SU-DHL-6 (cell line): ENCODE measurements at regions not wholly inside any gene's neighbourhood (a gene's known extent, or its start where the extent isn't known, plus 50 kb on each side); places are given as distances from the start of the nearest gene placed in this dataset.
A peak's percentile ranks its signal among the peaks of the same experiment; 100 is the strongest.
"Not testable (repeated sequence)": the region's sequence is repeated elsewhere in the genome, so short reads cannot be mapped to it uniquely, and the experiment has no call there.

Experiments
- H2AFZ ChIP-seq: fragments of 200-600 bp; sonication (generic); 2 replicates; pipeline ENCODE4 v1.6.1; 2014; ENCODE audit warnings: low read depth, mild to moderate bottlenecking, moderate library complexity, mixed read lengths, antibody characterized with exemption, low read length; ENCODE audit not compliant: severe bottlenecking
- H3F3A ChIP-seq: fragments of 200-600 bp; shearing (Covaris generic); 2 replicates; pipeline ENCODE4 v1.6.0; 2016; ENCODE audit warnings: antibody characterized with exemption, mild to moderate bottlenecking; ENCODE audit not compliant: insufficient read depth
- H3K27ac ChIP-seq: fragments of 200-600 bp; sonication (generic); 2 replicates; pipeline ENCODE4 v1.5.1; 2016; ENCODE audit warnings: low read depth, mild to moderate bottlenecking, low read length, moderate library complexity, mixed read lengths
- H3K27me3 ChIP-seq: fragments of 200-600 bp; sonication (generic), shearing (Covaris generic); 2 replicates; pipeline ENCODE4 v1.6.0; 2014; ENCODE audit warnings: mild to moderate bottlenecking, low read length
- H3K36me3 ChIP-seq: fragments of 200-600 bp; sonication (generic); 2 replicates; pipeline ENCODE4 v1.6.1; 2014; ENCODE audit warnings: mild to moderate bottlenecking, low read length, mixed read lengths
- H3K4me2 ChIP-seq: fragments of 300-600, 200-600 bp; shearing (Covaris generic), sonication (generic); 2 replicates; pipeline ENCODE4 v1.6.0; 2014; ENCODE audit warnings: low read length, low read depth, mild to moderate bottlenecking; ENCODE audit not compliant: poor library complexity, severe bottlenecking
- H3K4me3 ChIP-seq: fragments of 200-600 bp; sonication (generic); 2 replicates; pipeline ENCODE4 v1.5.1; 2014; ENCODE audit warnings: antibody characterized with exemption, low read length, mild to moderate bottlenecking, mixed read lengths; ENCODE audit not compliant: insufficient read depth, poor library complexity, severe bottlenecking
- H3K79me2 ChIP-seq: fragments of 200-600 bp; sonication (generic); 2 replicates; pipeline ENCODE4 v1.6.1; 2014; ENCODE audit warnings: mild to moderate bottlenecking, low read length, moderate library complexity; ENCODE audit not compliant: insufficient read depth
- H3K9ac ChIP-seq: fragments of 200-600 bp; sonication (generic); 2 replicates; pipeline ENCODE4 v1.7.0; 2014; ENCODE audit warnings: mild to moderate bottlenecking, low read length
- H3K9me2 ChIP-seq: fragments of 200-600 bp; sonication (generic); replicated peaks from 2 replicates; pipeline ENCODE4 v1.6.1; 2014; ENCODE audit warnings: low read length; ENCODE audit not compliant: insufficient read depth
- H3K9me3 ChIP-seq: fragments of 200-600 bp; sonication (generic); 2 replicates; pipeline ENCODE4 v1.6.1; 2014; ENCODE audit warnings: low read length, mixed read lengths; ENCODE audit not compliant: insufficient read depth
- H4K20me1 ChIP-seq: fragments of 200-600 bp; sonication (generic); 2 replicates; pipeline ENCODE4 v1.6.1; 2014; ENCODE audit warnings: low read depth, mild to moderate bottlenecking, antibody characterized with exemption, low read length, moderate library complexity, mixed read lengths
- EZH2phosphoT487 ChIP-seq: fragments of 200-600 bp; sonication (generic), shearing (Covaris generic); conservative IDR thresholded peaks from 2 replicates; pipeline ENCODE4 v1.6.1; 2018; ENCODE audit warnings: mild to moderate bottlenecking, antibody characterized with exemption, low read length, moderate library complexity, mixed read lengths
- TF ChIP-seq, protein P1 (sequence below): fragments of 200-600 bp; sonication (generic); IDR thresholded peaks from one replicate; pipeline ENCODE4 v1.5.1; 2017; ENCODE audit warnings: antibody characterized with exemption, mild to moderate bottlenecking, low read length, moderate library complexity; ENCODE audit not compliant: insufficient read depth, poor library complexity, severe bottlenecking

DNA sequence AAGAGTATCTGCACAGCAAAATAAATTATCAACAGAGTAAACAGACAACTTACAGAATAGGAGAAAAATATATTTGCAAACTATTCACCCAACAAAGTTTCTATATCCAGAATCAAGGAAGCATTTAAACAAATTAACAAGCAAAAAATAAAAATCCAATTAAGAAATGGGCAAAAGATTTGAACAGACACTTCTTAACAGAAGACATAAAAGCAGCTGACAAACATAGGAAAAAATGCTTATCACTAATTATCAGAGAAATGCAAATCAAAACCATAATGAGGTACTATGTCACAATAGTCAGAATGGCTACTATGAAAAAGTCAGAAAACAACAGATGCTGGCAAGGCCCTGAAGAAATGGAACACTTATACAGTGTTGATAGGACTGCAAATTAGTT is 434.2 kb upstream of the ADGRB3 start:
- H3K9me2 ChIP-seq: no peaks in the 10 kb centered on the region
- no peaks in the 10 kb centered on the region; the same call in 1 of the 2 replicates for H3K36me3 ChIP-seq
- H3K9me3 ChIP-seq: 0 out of 2 replicates have a peak, but pooled peaks cover 7% of the 10 kb centered on the region
- no peaks in the 10 kb centered on the region for H3K27me3 ChIP-seq
- no peaks in the 10 kb centered on the region for H3K79me2 ChIP-seq
- TF ChIP-seq, protein P1, sequence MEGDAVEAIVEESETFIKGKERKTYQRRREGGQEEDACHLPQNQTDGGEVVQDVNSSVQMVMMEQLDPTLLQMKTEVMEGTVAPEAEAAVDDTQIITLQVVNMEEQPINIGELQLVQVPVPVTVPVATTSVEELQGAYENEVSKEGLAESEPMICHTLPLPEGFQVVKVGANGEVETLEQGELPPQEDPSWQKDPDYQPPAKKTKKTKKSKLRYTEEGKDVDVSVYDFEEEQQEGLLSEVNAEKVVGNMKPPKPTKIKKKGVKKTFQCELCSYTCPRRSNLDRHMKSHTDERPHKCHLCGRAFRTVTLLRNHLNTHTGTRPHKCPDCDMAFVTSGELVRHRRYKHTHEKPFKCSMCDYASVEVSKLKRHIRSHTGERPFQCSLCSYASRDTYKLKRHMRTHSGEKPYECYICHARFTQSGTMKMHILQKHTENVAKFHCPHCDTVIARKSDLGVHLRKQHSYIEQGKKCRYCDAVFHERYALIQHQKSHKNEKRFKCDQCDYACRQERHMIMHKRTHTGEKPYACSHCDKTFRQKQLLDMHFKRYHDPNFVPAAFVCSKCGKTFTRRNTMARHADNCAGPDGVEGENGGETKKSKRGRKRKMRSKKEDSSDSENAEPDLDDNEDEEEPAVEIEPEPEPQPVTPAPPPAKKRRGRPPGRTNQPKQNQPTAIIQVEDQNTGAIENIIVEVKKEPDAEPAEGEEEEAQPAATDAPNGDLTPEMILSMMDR: no peak
- TF ChIP-seq EZH2phosphoT487: no peak
- H2AFZ ChIP-seq: no peak overlapping the region
- H4K20me1 ChIP-seq: no peaks in the 10 kb centered on the region
- no peak overlapping the region for H3K4me2 ChIP-seq
- no peak overlapping the region for H3K9ac ChIP-seq
- no peak overlapping the region for H3K27ac ChIP-seq
- H3F3A ChIP-seq: no peaks in the 10 kb centered on the region
- no peak overlapping the region for H3K4me3 ChIP-seq

DNA sequence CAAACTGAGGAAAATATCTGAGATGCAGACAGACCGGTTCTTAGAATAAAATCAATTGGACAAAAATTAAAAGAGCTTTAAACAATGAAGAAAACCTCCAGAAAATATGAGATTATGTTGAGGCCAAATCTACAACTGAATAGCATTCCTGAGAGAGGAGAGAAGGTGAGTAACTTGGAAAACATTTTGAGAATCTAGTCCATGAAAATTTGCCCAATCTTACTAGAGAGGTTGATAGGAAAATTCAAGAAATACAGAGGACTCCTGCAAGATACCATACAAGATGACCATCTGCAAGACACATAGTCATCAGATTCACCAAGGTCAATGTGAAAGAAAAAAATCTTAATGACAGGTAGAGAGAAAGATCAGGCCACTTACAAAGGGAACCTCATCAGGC is 437.7 kb upstream of the ADGRB3 start:
- Histone ChIP-seq H4K20me1 (no peaks in the 10 kb centered on the region), H3K27ac (no peak overlapping the region), H3K4me3 (no peak overlapping the region)

DNA sequence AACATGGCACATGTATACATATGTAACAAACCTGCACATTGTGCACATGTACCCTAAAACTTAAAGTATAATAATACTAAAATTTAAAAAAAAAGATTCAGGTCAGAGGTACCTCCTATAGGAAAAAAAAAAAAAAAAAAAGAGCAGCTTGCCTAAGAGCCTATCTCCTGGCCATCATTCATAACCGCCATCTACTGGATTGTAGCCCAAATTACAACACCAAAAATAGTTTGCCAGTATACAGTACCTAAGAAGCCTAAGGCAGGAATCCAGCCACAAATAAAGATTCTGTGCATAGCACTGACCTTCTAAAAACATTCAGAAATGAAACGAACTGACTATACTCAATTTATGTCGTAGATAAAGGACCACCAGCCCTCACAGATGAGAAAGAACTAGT is 438.4 kb upstream of the ADGRB3 start:
- no peaks in the 10 kb centered on the region for H4K20me1 ChIP-seq
- no peaks in the 10 kb centered on the region for H3F3A ChIP-seq
- H3K9ac ChIP-seq: peak overlapping the region; percentile 41
- H2AFZ ChIP-seq: peak overlapping the region; percentile 100
- H3K79me2 ChIP-seq: no peaks in the 10 kb centered on the region
- H3K9me3 ChIP-seq: 0 out of 2 replicates have a peak, but pooled peaks cover 7% of the 10 kb centered on the region
- peak overlapping the region; percentile 34 for H3K4me2 ChIP-seq
- TF ChIP-seq EZH2phosphoT487: no peak
- TF ChIP-seq, protein P1: peak; percentile 23
- no peaks in the 10 kb centered on the region; the same call in 1 of the 2 replicates for H3K36me3 ChIP-seq
- H3K27me3 ChIP-seq: no peaks in the 10 kb centered on the region
- no peaks in the 10 kb centered on the region for H3K9me2 ChIP-seq
- H3K4me3 ChIP-seq: no peak overlapping the region
- 0 out of 2 replicates have a peak overlapping the region, but pooled peaks have one; percentile 3 for H3K27ac ChIP-seq

More for the DNA sequence above, 437.7 kb upstream of the ADGRB3 start:
- TF ChIP-seq, protein P1: no peak
- no peak for TF ChIP-seq EZH2phosphoT487
- Histone ChIP-seq H3K9me2 (no peaks in the 10 kb centered on the region), H3K36me3 (no peaks in the 10 kb centered on the region; the same call in 1 of the 2 replicates), H3K79me2 (no peaks in the 10 kb centered on the region), H3K9me3 (0 out of 2 replicates have a peak, but pooled peaks cover 7% of the 10 kb centered on the region), H3K27me3 (no peaks in the 10 kb centered on the region), H3K9ac (peak overlapping the region; percentile 41), H3K4me2 (no peak overlapping the region), H2AFZ (peak overlapping the region; percentile 100), H3F3A (no peaks in the 10 kb centered on the region)

DNA sequence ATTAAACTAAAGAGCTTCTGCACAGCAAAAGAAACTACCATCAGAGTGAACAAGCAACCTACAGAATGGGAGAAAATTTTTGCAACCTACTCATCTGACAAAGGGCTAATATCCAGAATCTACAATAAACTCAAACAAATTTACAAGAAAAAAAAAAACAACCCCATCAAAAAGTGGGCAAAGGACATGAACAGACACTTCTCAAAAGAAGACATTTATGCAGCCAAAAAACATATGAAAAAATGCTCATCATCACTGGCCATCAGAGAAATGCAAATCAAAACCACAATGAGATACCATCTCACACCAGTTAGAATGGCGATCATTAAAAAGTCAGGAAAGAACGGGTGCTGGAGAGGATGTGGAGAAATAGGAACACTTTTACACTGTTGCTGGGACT is 439.3 kb upstream of the ADGRB3 start:
- not testable (repeated sequence) for H3K27me3 ChIP-seq, H3K79me2 ChIP-seq, H3K4me2 ChIP-seq, H3K4me3 ChIP-seq, H3K9me3 ChIP-seq, H2AFZ ChIP-seq, H3K9ac ChIP-seq, H3K27ac ChIP-seq, H3F3A ChIP-seq, H3K36me3 ChIP-seq, H4K20me1 ChIP-seq, H3K9me2 ChIP-seq
